Adrenal gland (tissue), 9 donors: ENCODE measurements at regions not wholly inside any gene's neighbourhood (a gene's known extent, or its start where the extent isn't known, plus 50 kb on each side); places are given as distances from the start of the nearest gene placed in this dataset.
A peak's percentile ranks its signal among the peaks of the same experiment; 100 is the strongest.

ENCODE experiments used
- DNase-seq, 7 donors: peaks; one replicate each; pipeline ENCODE4 v3.0.0-alpha.2; 2019 to 2020
- H3K27ac ChIP-seq, 5 donors: fragments of 200-600 bp; sonication (generic) in 4 of 5; 1 replicate in 3 of 5; 2 replicates in 2 of 5; pipeline versions ENCODE4 v1.5.1 to v1.8.0; 2016 to 2020; ENCODE audit warnings: mild to moderate bottlenecking in 1 of 5
- H3K27me3 ChIP-seq: fragments of 200-600 bp; 2 replicates; pipeline ENCODE4 v1.8.0; 2021
- H3K36me3 ChIP-seq, 2 donors: fragments of 200-600 bp; replicated peaks in 1 of 2; 1 replicate in 1 of 2; 2 replicates in 1 of 2; pipeline versions ENCODE4 v1.5.1 to v1.8.0; 2018 to 2022
- H3K4me1 ChIP-seq, 2 donors: fragments of 200-600 bp; replicated peaks in 1 of 2; 1 replicate in 1 of 2; 2 replicates in 1 of 2; pipeline versions ENCODE4 v1.5.1 to v1.8.0; 2018 to 2021
- H3K4me3 ChIP-seq, 4 donors: fragments of 200-600 bp; sonication (generic) in 3 of 4; one replicate each; pipeline ENCODE4 v1.5.1; 2016 to 2018
- H3K9me3 ChIP-seq, 3 donors: fragments of 200-600 bp; sonication (generic) in 1 of 3; replicated peaks in 1 of 3; 1 replicate in 2 of 3; 2 replicates in 1 of 3; pipeline versions ENCODE4 v1.5.1 to v1.8.0; 2016 to 2021
- POLR2A ChIP-seq, 2 donors: fragments of 450-650 bp; IDR thresholded peaks; one replicate each; pipeline ENCODE4 v1.6.1; 2017; ENCODE audit warnings: antibody characterized with exemption in 2 of 2, mild to moderate bottlenecking in 2 of 2, moderate library complexity in 1 of 2
- WGBS, 4 donors: extraction: QIAGEN DNeasy Blood & Tissue Kit in 2 of 4; methylation state at CpG; one replicate each; pipeline versions ENCODE4 v1.1.5 to v1.1.7; 2013 to 2017; 5-methylcytosine and 5-hydroxymethylcytosine counted together
- intact Hi-C, 2 donors: fragments of 100-400 bp; cut with DNase I; formaldehyde crosslinking; loops; one replicate each; pipeline versions ENCODE4 v1.14.1 to v1.15.0; 2022 to 2023
- TF ChIP-seq, protein P1 (sequence below), 6 experiments: fragments of 450-650 bp in 4 of 6; fragments of 200-600 bp in 2 of 6; sonication (generic) in 1 of 6; IDR thresholded peaks; 1 replicate in 5 of 6; 2 replicates in 1 of 6; pipeline versions ENCODE4 v1.5.1 to v1.8.0; 2016 to 2021; ENCODE audit warnings: antibody characterized with exemption in 6 of 6, mild to moderate bottlenecking in 2 of 6, moderate library complexity in 1 of 6
- donor health status: healthy with polysubstance abuse.
- donor health status: Bipolar disorder and iron deficiency.
- donor health status: DM: yes; HTN: yes; CAD: no.
- donor health status: DM: no; HTN: no; CAD: no.
- donor health status: DM: no; HTN: no; CAD: no.

DNA sequence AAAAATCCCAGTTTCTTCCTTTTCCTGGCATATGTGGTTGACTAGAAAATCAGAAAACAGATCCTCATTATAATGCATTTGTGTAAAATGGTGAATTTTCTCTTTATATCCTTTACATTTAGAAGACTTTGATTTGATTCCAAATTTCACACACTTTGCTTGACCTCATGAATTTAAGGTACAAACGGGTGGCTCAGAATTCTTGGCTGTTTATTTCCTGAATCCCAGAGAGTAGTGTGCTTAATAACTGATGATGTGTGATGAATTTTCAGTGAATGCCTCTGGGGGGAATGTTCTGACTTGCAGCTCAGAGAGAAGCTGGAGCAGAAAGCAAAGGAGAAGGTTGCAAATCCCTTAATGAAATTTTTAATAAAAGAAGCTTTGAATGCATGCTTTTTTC is 126.8 kb downstream of the SPATA31D1 start:
- TF ChIP-seq POLR2A (IDR thresholded peaks at IDR 0.05), result no peak
- TF ChIP-seq, protein P1, sequence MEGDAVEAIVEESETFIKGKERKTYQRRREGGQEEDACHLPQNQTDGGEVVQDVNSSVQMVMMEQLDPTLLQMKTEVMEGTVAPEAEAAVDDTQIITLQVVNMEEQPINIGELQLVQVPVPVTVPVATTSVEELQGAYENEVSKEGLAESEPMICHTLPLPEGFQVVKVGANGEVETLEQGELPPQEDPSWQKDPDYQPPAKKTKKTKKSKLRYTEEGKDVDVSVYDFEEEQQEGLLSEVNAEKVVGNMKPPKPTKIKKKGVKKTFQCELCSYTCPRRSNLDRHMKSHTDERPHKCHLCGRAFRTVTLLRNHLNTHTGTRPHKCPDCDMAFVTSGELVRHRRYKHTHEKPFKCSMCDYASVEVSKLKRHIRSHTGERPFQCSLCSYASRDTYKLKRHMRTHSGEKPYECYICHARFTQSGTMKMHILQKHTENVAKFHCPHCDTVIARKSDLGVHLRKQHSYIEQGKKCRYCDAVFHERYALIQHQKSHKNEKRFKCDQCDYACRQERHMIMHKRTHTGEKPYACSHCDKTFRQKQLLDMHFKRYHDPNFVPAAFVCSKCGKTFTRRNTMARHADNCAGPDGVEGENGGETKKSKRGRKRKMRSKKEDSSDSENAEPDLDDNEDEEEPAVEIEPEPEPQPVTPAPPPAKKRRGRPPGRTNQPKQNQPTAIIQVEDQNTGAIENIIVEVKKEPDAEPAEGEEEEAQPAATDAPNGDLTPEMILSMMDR (IDR thresholded peaks at IDR 0.05), result no peak
- intact Hi-C loops, result no loop called here
- Histone ChIP-seq H3K36me3 (no peaks in the 10 kb centered on the region), H3K4me3 (no peak overlapping the region), H3K27me3 (no peaks in the 10 kb centered on the region), H3K9me3 (no peaks in the 10 kb centered on the region), H3K27ac (no peak overlapping the region), H3K4me1 (peaks cover 0 to 10% of the 10 kb centered on the region in 2 donors)
- WGBS, 4 donors, result 67 to 81% (median 73%) methylated on average over 1 of the region's 1 CpG
- no peak for DNase-seq

- Histone ChIP-seq H3K9me3 (no peaks in the 10 kb centered on the region), H3K27ac (no peak overlapping the region), H3K4me1 (peaks cover 0 to 10% of the 10 kb centered on the region in 2 donors), H3K27me3 (no peaks in the 10 kb centered on the region), H3K4me3 (no peak overlapping the region), H3K36me3 (no peaks in the 10 kb centered on the region)
- WGBS, 4 donors, result 90 to 93% (median 92%) methylated on average over 4 of the region's 4 CpGs
- no peak for DNase-seq
- no peak for TF ChIP-seq POLR2A (IDR thresholded peaks at IDR 0.05)
- TF ChIP-seq, protein P1 (IDR thresholded peaks at IDR 0.05), result no peak
- intact Hi-C loops, result no loop called here
Measured at GRCh38 chr9:82115900-82116299, 127.3 kb downstream of the SPATA31D1 start.

DNA sequence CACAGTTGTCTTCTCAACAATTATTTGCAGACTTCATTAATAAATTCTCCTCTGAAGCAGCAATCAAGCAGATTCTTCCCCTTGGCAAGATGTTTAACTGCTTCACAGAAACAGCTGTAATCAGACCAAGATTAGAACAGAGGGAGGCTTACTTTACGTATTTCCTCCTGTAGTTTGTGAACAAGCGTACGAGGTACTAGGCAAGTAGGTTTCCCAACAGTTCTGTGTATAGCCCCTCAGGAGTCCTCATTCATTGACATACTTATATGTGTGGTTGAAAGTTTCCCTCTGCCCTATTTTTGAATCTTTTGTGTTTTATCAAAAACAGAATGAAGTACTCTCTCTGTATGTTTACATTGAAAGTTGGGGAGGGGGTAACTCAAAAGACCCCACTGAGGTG is 128.0 kb downstream of the SPATA31D1 start:
- H3K36me3 ChIP-seq, result no peaks in the 10 kb centered on the region
- peaks cover 0 to 10% of the 10 kb centered on the region in 2 donors for H3K4me1 ChIP-seq
- no peaks in the 10 kb centered on the region for H3K9me3 ChIP-seq
- WGBS, 4 donors, result 64 to 76% (median 71%) methylated on average over 3 of the region's 3 CpGs
- H3K27me3 ChIP-seq, result no peaks in the 10 kb centered on the region
- DNase-seq, result no peak
- TF ChIP-seq, protein P1 (IDR thresholded peaks at IDR 0.05), result no peak
- TF ChIP-seq POLR2A (IDR thresholded peaks at IDR 0.05), result no peak
- H3K4me3 ChIP-seq, result peak overlapping the region in 1 of 4 donors; percentile 23
- intact Hi-C loops, result no loop called here
- no peak overlapping the region for H3K27ac ChIP-seq

GRCh38 chr9:82117026-82117811 is 128.6 kb downstream of the SPATA31D1 start:
- Histone ChIP-seq H3K27ac (no peak overlapping the region), H3K4me3 (peak overlapping the region in 1 of 4 donors; percentile 23), H3K9me3 (no peaks in the 10 kb centered on the region), H3K4me1 (peaks cover 0 to 10% of the 10 kb centered on the region in 2 donors), H3K36me3 (no peaks in the 10 kb centered on the region), H3K27me3 (no peaks in the 10 kb centered on the region)
- peak in 2 of 7 donors; percentile 12 to 84 for DNase-seq
- intact Hi-C loops, result no loop called here
- no peak for TF ChIP-seq POLR2A (IDR thresholded peaks at IDR 0.05)
- TF ChIP-seq, protein P1 (IDR thresholded peaks at IDR 0.05), result no peak
- 25 to 37% (median 30%) methylated on average over 7 of the region's 7 CpGs for WGBS, 4 donors
